ENCODE measurements at regions not wholly inside any gene's neighbourhood (a gene's known extent, or its start where the extent isn't known, plus 50 kb on each side); places are given as distances from the start of the nearest gene placed in this dataset.

GRCh38 chr20:40591536-40591935 is 97.5 kb downstream of the MAFB start:
- CTCF ChIA-PET = no interaction called here
- POLR2A ChIA-PET = no interaction called here

- POLR2A ChIA-PET = no interaction called here
- CTCF ChIA-PET = no interaction called here
These were observed 97.9 kb downstream of the MAFB start for GRCh38 chr20:40591119-40591518.

DNA sequence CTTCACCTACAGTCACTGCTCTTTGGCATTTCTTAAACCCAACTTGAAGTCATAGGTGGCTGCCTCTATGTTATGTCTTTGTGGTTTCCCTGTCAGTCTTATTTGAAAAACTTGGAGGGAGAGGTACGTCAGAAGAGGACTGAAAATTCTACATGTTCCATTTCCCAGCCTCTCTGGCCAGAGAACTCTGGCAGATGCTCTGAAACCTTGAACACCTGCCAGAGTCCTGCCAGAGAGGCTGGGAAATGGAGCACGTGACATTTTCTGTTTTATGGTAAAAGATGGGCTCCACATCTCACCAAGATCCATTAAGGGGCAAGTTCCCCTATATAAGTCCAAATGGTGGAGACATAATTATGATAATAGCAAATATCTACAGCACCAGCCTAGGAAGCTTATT is 99.5 kb downstream of the MAFB start:
- POLR2A ChIA-PET = no interaction called here
- CTCF ChIA-PET = no interaction called here

GRCh38 chr20:40588891-40589290 is 100.1 kb downstream of the MAFB start:
- ChIA-PET CTCF (no interaction called here), POLR2A (no interaction called here)

- POLR2A ChIA-PET = no interaction called here
- CTCF ChIA-PET = interaction anchor here (0.6 kb wide), 1 partner anchor 103 kb away, joined by 3 read pairs; no protein-coding TSS in a partner anchor
These were observed 102.0 kb downstream of the MAFB start for GRCh38 chr20:40587038-40587437.

DNA sequence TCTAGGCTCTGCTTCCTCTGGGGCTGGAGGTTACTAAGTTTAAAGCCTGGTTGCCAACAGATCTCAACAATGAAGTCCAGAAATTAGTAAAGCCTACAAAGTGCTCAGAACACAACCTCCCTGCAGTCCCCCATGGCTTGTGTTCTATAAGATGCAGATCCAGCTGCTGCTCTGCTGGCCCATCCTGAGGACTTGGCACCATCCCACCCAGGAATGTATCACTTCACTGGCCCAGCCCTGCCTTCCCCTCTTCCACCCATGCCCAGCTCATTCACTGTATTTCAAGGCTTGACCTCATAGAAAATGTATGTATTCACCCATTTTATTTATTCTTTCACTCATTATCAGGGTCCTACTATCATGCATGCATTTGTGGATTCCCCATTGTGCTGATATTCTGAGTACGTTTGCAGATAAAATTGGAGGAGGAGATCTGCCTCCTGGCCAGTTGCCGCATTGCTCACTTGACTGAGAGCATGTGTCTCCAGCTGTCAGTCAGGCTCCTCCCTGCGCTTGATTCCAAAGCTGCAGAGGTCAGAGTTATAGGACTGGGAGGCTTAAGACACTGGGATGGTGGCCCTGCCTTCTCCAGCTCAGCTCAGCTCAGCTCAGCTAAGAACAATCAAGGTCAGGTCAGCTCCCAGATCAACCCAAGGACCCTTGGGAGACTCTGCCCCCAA is 104.8 kb downstream of the MAFB start:
- CTCF ChIA-PET = no interaction called here

GRCh38 chr20:40583636-40584035 is 105.4 kb downstream of the MAFB start:
- ChIA-PET CTCF (no interaction called here), POLR2A (no interaction called here)

More for the DNA sequence above, 104.8 kb downstream of the MAFB start:
- POLR2A ChIA-PET = no interaction called here

GRCh38 chr20:40583205-40583604 is 105.8 kb downstream of the MAFB start:
- ChIA-PET CTCF (no interaction called here), POLR2A (no interaction called here)

GRCh38 chr20:40582531-40582930 is 106.5 kb downstream of the MAFB start:
- ChIA-PET POLR2A (no interaction called here), CTCF (no interaction called here)

GRCh38 chr20:40579701-40580100 is 109.3 kb downstream of the MAFB start:
- POLR2A ChIA-PET = no interaction called here

GRCh38 chr20:40578961-40579360 is 110.1 kb downstream of the MAFB start:
- ChIA-PET CTCF (no interaction called here), POLR2A (no interaction called here)

More at GRCh38 chr20:40579701-40580100, 109.3 kb downstream of the MAFB start:
- CTCF ChIA-PET = no interaction called here

GRCh38 chr20:40575851-40576250 is 113.2 kb downstream of the MAFB start:
- CTCF ChIA-PET = no interaction called here
- POLR2A ChIA-PET = no interaction called here

DNA sequence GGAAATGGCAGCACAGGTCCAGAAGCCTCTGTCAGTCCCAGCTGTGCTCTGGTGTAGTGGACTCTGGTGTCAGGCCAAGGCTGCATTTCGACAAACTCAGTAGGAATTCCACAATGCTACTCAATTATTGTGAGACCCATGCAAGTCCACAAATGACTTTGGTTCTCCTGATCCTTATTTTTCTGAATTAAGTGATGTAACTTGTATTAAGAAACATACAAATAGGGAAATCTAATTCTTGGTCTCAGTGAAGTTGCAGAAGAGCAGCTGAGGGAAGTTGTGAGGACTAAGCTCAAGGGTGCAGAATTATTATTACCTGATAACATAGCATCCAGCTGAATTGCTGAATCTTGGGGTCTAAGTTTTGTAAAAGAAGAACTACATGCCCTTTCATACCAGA is 116.8 kb downstream of the MAFB start:
- CTCF ChIA-PET = no interaction called here
- POLR2A ChIA-PET = no interaction called here

- CTCF ChIA-PET = no interaction called here
- POLR2A ChIA-PET = no interaction called here
These were observed 117.4 kb downstream of the MAFB start for GRCh38 chr20:40571639-40572038.

GRCh38 chr20:40568200-40568599 is 120.8 kb downstream of the MAFB start:
- ChIA-PET CTCF (no interaction called here), POLR2A (no interaction called here)

GRCh38 chr20:40565682-40566040 is 123.4 kb downstream of the MAFB start:
- POLR2A ChIA-PET = no interaction called here
- CTCF ChIA-PET = no interaction called here

DNA sequence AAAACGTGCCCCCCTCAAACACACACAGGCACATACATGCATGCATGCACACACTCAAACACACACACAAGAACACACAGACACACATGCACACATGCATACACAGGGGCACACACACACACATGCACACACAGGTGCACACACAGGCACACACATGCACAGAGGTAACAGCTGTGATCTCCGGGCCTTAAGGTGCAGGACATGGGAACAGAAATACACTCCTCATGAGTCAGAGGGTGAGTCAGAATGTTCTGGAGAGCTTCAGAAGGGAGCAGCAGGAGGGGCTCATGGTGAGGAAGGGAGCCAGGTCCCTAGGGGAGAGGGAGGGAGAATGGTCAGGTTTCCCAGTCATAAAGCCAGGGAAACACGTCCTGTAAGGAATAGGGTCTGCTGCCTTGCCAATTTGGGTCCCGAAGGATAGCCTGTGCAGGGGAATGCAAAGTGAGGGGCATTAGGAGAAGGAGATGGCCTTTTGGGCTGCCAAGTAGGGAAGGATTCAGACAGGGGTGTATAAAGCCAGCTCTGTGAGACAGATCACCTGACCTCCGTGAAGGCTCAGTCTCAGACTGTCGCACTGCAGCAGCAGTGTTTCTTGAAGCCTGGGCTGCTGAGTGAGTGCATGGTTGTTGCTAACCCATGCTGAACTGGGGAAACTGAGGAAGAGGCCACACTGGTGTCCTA is 123.9 kb downstream of the MAFB start:
- POLR2A ChIA-PET = no interaction called here
- CTCF ChIA-PET = no interaction called here

- POLR2A ChIA-PET = no interaction called here
- CTCF ChIA-PET = no interaction called here
These were observed 125.6 kb downstream of the MAFB start for GRCh38 chr20:40563296-40563950.

GRCh38 chr20:40562031-40562430 is 127.0 kb downstream of the MAFB start:
- CTCF ChIA-PET = no interaction called here

GRCh38 chr20:40561187-40561586 is 127.8 kb downstream of the MAFB start:
- POLR2A ChIA-PET = no interaction called here
- CTCF ChIA-PET = no interaction called here

More at GRCh38 chr20:40562031-40562430, 127.0 kb downstream of the MAFB start:
- POLR2A ChIA-PET = no interaction called here

DNA sequence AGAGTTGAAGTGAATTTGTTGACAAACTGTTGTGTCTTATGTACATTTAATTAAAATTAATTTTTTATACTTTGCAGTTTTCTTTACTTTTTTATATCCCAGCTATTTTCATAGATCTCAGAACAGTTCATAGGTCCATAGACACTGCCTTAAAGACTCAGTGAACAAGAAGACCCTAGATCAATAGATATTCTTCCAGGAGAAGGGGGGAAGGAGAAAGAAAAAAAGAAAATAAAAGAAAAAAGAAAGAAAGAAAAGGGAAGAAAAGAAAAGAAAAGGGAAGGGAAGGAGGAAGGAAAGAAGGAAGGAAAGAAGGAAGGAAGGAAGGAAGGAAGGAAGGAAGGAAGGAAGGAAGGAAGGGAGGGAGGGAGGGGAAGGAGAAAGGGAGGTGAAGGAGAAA is 130.8 kb downstream of the MAFB start:
- ChIA-PET CTCF (no interaction called here), POLR2A (no interaction called here)

GRCh38 chr20:40551125-40551530 is 137.9 kb downstream of the MAFB start:
- POLR2A ChIA-PET = no interaction called here
- CTCF ChIA-PET = interaction anchor here (0.7 kb wide), 1 partner anchor 106 kb away, joined by 3 read pairs; no protein-coding TSS in a partner anchor
